ENCODE measurements at regions not wholly inside any gene's neighbourhood (a gene's known extent, or its start where the extent isn't known, plus 50 kb on each side); places are given as distances from the start of the nearest gene placed in this dataset.
"Not testable (repeated sequence)": the region's sequence is repeated elsewhere in the genome, so short reads cannot be mapped to it uniquely, and the experiment has no call there.

- Mint-ChIP-seq H3K36me3 (no peaks in the 10 kb centered on the region), H3K9me3 (no peaks in the 10 kb centered on the region), H3K27me3 (ENCODE audit: low read depth) (no peaks in the 10 kb centered on the region), H3K4me1 (no peaks in the 10 kb centered on the region), H3K27ac (no peak overlapping the region), H3K4me3 (no peak overlapping the region)
- no peak for DNase-seq (ENCODE audit: low spot score in 2 of 2, unreplicated experiment in 2 of 2)
- TF ChIP-seq, protein P1, sequence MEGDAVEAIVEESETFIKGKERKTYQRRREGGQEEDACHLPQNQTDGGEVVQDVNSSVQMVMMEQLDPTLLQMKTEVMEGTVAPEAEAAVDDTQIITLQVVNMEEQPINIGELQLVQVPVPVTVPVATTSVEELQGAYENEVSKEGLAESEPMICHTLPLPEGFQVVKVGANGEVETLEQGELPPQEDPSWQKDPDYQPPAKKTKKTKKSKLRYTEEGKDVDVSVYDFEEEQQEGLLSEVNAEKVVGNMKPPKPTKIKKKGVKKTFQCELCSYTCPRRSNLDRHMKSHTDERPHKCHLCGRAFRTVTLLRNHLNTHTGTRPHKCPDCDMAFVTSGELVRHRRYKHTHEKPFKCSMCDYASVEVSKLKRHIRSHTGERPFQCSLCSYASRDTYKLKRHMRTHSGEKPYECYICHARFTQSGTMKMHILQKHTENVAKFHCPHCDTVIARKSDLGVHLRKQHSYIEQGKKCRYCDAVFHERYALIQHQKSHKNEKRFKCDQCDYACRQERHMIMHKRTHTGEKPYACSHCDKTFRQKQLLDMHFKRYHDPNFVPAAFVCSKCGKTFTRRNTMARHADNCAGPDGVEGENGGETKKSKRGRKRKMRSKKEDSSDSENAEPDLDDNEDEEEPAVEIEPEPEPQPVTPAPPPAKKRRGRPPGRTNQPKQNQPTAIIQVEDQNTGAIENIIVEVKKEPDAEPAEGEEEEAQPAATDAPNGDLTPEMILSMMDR (IDR thresholded peaks at IDR 0.05; ENCODE audit: unreplicated experiment): no peak
Measured at GRCh38 chr10:64765498-64765897, 1244.3 kb downstream of the REEP3 start.

DNA sequence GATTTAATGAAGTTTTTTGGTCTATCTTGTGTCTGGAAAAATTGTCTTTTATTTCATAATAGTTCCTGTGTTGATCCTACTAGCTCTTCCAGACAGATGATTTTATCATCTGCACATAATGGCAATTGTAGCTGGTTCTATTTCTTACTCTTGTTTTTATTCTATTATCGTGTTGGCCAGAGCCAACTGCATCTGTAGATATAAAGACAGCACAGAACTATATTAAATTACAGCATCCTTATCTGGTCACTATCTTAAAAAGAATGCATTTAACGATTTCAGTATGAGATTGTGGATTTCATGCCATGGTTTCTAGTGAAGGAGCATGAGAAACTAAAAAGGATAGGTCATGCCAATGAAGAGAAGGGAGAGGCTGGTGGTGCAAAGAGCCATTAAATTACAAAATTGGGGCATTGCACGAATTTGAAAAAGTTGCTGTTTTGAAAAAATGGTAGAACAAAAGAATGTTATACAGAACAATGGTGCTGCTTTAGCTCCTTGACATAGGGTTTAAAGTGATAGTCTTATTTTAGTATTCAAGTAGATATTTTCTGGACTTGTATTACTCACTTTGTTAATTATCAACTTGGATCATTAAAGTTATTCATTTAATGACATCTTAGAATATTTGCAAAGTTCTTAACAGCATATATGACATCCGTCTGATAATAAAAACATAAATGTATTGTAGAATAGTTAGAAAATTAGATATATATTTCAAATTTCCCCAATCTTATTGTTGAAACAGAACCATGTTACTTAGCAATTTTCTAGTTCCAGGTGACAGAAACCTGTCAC, 1250.3 kb downstream of the REEP3 start:
- no peak for DNase-seq (ENCODE audit: low spot score in 2 of 2, unreplicated experiment in 2 of 2)
- H3K9me3 Mint-ChIP-seq: no peaks in the 10 kb centered on the region
- no peaks in the 10 kb centered on the region for H3K4me1 Mint-ChIP-seq
- H3K36me3 Mint-ChIP-seq: no peaks in the 10 kb centered on the region
- TF ChIP-seq, protein P1 (IDR thresholded peaks at IDR 0.05; ENCODE audit: unreplicated experiment): no peak
- H3K27me3 Mint-ChIP-seq (ENCODE audit: low read depth): no peaks in the 10 kb centered on the region
- H3K27ac Mint-ChIP-seq: no peak overlapping the region
- no peak overlapping the region for H3K4me3 Mint-ChIP-seq

DNA sequence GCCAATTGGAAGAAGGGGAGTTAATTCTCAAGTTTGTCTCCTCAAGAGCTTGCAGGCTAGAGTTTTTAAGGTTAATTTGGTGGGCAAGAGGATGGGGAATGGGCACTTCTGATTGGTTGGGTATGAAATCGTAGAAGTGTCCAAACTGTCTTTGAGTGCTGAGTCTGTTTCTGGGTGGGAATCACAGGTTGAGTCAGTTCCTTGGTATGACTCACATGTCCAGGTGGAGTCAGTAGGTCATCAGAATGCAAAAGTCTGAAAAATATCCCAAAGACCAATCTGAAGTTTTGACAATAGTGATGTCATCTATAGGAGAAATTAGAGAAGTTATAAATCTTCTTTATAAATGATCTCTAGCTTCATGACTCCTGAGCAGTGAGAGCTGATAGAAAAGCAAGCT, 1252.2 kb downstream of the REEP3 start:
- no peaks in the 10 kb centered on the region for H3K4me1 Mint-ChIP-seq
- H3K27ac Mint-ChIP-seq: no peak overlapping the region
- TF ChIP-seq, protein P1 (IDR thresholded peaks at IDR 0.05; ENCODE audit: unreplicated experiment): no peak
- no peaks in the 10 kb centered on the region for H3K9me3 Mint-ChIP-seq
- no peak for DNase-seq (ENCODE audit: low spot score in 2 of 2, unreplicated experiment in 2 of 2)
- H3K4me3 Mint-ChIP-seq: no peak overlapping the region
- no peaks in the 10 kb centered on the region for H3K36me3 Mint-ChIP-seq
- no peaks in the 10 kb centered on the region for H3K27me3 Mint-ChIP-seq (ENCODE audit: low read depth)

- H3K36me3 Mint-ChIP-seq; H3K27ac Mint-ChIP-seq; H3K4me3 Mint-ChIP-seq; H3K9me3 Mint-ChIP-seq; DNase-seq (ENCODE audit: low spot score in 2 of 2, unreplicated experiment in 2 of 2); H3K27me3 Mint-ChIP-seq (ENCODE audit: low read depth); H3K4me1 Mint-ChIP-seq: not testable (repeated sequence)
Measured at GRCh38 chr10:64784451-64784850, 1263.2 kb downstream of the REEP3 start.

DNA sequence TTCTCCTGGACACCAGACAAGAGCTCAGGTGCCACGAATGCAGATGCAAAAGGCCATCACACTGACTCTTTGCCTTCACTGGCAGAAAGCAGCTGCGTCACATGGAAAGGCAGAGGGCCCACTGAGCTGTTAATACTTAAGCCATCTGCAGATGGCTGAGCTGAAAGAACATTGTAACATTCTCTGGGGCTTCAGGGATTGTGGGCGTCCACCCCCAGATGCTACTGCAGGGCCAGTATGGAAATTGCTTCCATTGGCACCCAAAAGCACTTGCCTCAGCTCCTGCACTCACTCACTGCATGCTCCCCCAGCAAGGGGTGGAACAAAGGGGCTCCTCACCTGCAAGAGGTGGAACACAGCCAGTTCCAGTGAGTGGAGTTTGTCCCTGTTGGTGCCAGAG, 1264.6 kb downstream of the REEP3 start:
- H3K36me3 Mint-ChIP-seq: no peaks in the 10 kb centered on the region
- H3K27ac Mint-ChIP-seq: no peak overlapping the region
- H3K4me1 Mint-ChIP-seq: no peaks in the 10 kb centered on the region
- H3K27me3 Mint-ChIP-seq (ENCODE audit: low read depth): peaks cover 1% of the 10 kb centered on the region
- TF ChIP-seq, protein P1 (IDR thresholded peaks at IDR 0.05; ENCODE audit: unreplicated experiment): no peak
- H3K9me3 Mint-ChIP-seq: peaks cover 10% of the 10 kb centered on the region
- no peak for DNase-seq (ENCODE audit: low spot score in 2 of 2, unreplicated experiment in 2 of 2)
- H3K4me3 Mint-ChIP-seq: no peak overlapping the region

- no peak overlapping the region for H3K4me3 Mint-ChIP-seq
- TF ChIP-seq, protein P1 (IDR thresholded peaks at IDR 0.05; ENCODE audit: unreplicated experiment): no peak
- peaks cover 1% of the 10 kb centered on the region for H3K27me3 Mint-ChIP-seq (ENCODE audit: low read depth)
- no peak overlapping the region for H3K27ac Mint-ChIP-seq
- DNase-seq (ENCODE audit: low spot score in 2 of 2, unreplicated experiment in 2 of 2): no peak
- H3K36me3 Mint-ChIP-seq: no peaks in the 10 kb centered on the region
- H3K9me3 Mint-ChIP-seq: peaks cover 6% of the 10 kb centered on the region
- no peaks in the 10 kb centered on the region for H3K4me1 Mint-ChIP-seq
Measured at GRCh38 chr10:64786989-64787388, 1265.8 kb downstream of the REEP3 start.

Data from mesothelial cell of epicardium (in vitro differentiated cells).